ENCODE measurements at regions not wholly inside any gene's neighbourhood (a gene's known extent, or its start where the extent isn't known, plus 50 kb on each side); places are given as distances from the start of the nearest gene placed in this dataset.

- DNase-seq (ENCODE audit: low read depth in 1 of 2, low spot score in 1 of 2), result no peak
- no peaks in the 10 kb centered on the region for H3K9me3 ChIP-seq (ENCODE audit: low read depth)
- no peaks in the 10 kb centered on the region for H3K36me3 ChIP-seq
- H3K4me3 ChIP-seq, result no peak overlapping the region
- no peaks in the 10 kb centered on the region for H3K27me3 ChIP-seq
- TF ChIP-seq CTCF (IDR thresholded peaks at IDR 0.05; ENCODE audit: low read depth, low read length), result no peak
- H3K4me1 ChIP-seq (ENCODE audit: low read depth), result peaks cover 5% of the 10 kb centered on the region
- H3K27ac ChIP-seq, result no peak overlapping the region
These were observed 247.5 kb upstream of the GALNT17 start for GRCh38 chr7:70884440-70884764.

GRCh38 chr7:70884809-70885208, 247.1 kb upstream of the GALNT17 start:
- Histone ChIP-seq H3K4me1 (ENCODE audit: low read depth) (peaks cover 5% of the 10 kb centered on the region), H3K9me3 (ENCODE audit: low read depth) (no peaks in the 10 kb centered on the region), H3K36me3 (no peaks in the 10 kb centered on the region), H3K27ac (no peak overlapping the region), H3K4me3 (no peak overlapping the region), H3K27me3 (no peaks in the 10 kb centered on the region)
- DNase-seq (ENCODE audit: low read depth in 1 of 2, low spot score in 1 of 2), result no peak
- no peak for TF ChIP-seq CTCF (IDR thresholded peaks at IDR 0.05; ENCODE audit: low read depth, low read length)

- no peak for DNase-seq (ENCODE audit: low read depth in 1 of 2, low spot score in 1 of 2)
- Histone ChIP-seq H3K4me3 (no peak overlapping the region), H3K36me3 (no peaks in the 10 kb centered on the region), H3K9me3 (ENCODE audit: low read depth) (no peaks in the 10 kb centered on the region), H3K27me3 (no peaks in the 10 kb centered on the region), H3K4me1 (ENCODE audit: low read depth) (peaks cover 5% of the 10 kb centered on the region), H3K27ac (no peak overlapping the region)
- TF ChIP-seq CTCF (IDR thresholded peaks at IDR 0.05; ENCODE audit: low read depth, low read length), result no peak
These were observed 245.4 kb upstream of the GALNT17 start for GRCh38 chr7:70886547-70886946.

DNA sequence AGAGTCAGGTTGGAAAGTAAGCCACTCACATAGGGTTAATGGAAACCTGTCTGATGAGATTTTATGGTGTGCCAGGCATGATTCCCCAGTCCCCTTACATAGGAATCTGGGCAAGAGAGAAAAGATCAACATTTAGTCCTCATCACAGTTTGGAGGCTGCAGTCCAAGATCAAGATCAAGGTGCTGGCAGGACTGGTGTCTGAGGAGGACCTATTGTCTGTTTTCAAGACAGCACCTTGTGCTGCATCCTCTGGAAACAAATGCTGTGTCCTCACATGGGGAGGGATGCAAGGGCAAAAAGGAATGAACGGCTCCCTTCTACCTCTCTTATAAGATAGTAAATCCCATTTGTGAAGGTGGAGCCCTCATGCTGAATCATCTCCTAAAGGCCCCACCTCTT, 244.8 kb upstream of the GALNT17 start:
- no peak for DNase-seq (ENCODE audit: low read depth in 1 of 2, low spot score in 1 of 2)
- Histone ChIP-seq H3K9me3 (ENCODE audit: low read depth) (no peaks in the 10 kb centered on the region), H3K4me1 (ENCODE audit: low read depth) (peaks cover 5% of the 10 kb centered on the region), H3K27me3 (no peaks in the 10 kb centered on the region), H3K27ac (no peak overlapping the region), H3K36me3 (no peaks in the 10 kb centered on the region), H3K4me3 (no peak overlapping the region)
- TF ChIP-seq CTCF (IDR thresholded peaks at IDR 0.05; ENCODE audit: low read depth, low read length), result no peak

- H3K27me3 ChIP-seq, result no peaks in the 10 kb centered on the region
- no peak overlapping the region for H3K27ac ChIP-seq
- H3K36me3 ChIP-seq, result no peaks in the 10 kb centered on the region
- no peak for DNase-seq (ENCODE audit: low read depth in 1 of 2, low spot score in 1 of 2)
- TF ChIP-seq CTCF (IDR thresholded peaks at IDR 0.05; ENCODE audit: low read depth, low read length), result no peak
- no peak overlapping the region for H3K4me3 ChIP-seq
- H3K9me3 ChIP-seq (ENCODE audit: low read depth), result no peaks in the 10 kb centered on the region
- peaks cover 5% of the 10 kb centered on the region for H3K4me1 ChIP-seq (ENCODE audit: low read depth)
These were observed 241.6 kb upstream of the GALNT17 start for GRCh38 chr7:70890147-70890969.
